ENCODE measurements at regions not wholly inside any gene's neighbourhood (a gene's known extent, or its start where the extent isn't known, plus 50 kb on each side); places are given as distances from the start of the nearest gene placed in this dataset.
"Not testable (repeated sequence)": the region's sequence is repeated elsewhere in the genome, so short reads cannot be mapped to it uniquely, and the experiment has no call there.

DNA sequence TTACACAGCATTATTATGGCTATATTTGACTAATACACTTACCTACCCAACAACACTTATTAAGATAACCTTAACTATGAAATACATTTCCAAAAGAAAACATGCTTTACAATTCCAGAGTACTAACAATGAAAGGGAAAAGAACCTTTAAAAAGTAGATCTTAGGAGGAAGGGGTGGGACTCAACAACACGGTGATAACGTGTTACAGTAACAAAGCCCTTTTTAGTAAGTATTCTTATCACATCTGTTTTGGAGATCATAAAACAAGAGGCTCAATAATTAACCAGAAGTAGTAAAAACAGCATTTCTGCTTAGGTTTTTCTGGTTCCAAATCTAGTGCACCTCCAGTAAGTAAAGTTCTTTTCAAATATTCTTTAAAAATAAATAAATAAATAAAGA lies 202.1 kb upstream of the SLC7A11 start:
- 73% methylated on average over 2 of the region's 2 CpGs for WGBS
- DNase-seq, result no peak
- no peak for ATAC-seq
- Histone ChIP-seq H3K4me1 (ENCODE audit: control insufficient read depth, insufficient read depth, low read length) (no peaks in the 10 kb centered on the region), H3K4me3 (ENCODE audit: low read length) (no peak overlapping the region), H3K27ac (ENCODE audit: low read length) (no peak overlapping the region), H3K9me3 (ENCODE audit: control insufficient read depth, low read length) (no peaks in the 10 kb centered on the region), H3K27me3 (ENCODE audit: control insufficient read depth, insufficient read depth) (no peaks in the 10 kb centered on the region)
- intact Hi-C loops (cut with DNase I), result no loop called here

DNA sequence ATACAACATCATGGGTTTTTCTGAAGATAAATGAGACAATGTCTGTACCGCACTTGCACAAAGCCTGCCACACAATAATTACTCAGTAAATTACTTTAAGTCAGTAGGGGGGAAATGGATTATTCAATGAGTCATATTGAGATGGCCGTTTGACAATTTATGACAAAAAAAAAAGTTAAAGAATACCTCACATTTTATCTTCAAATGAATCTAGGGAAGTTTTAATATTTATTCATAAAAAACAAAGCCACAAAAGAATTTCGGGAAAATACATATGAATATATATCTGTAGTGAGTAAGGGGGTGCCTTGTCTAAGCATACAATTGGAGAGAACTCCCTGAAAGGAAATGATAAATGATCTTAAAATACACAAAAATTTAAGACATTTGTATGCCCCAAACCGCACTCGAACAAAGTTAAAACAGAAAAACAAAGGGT lies 197.0 kb upstream of the SLC7A11 start:
- Histone ChIP-seq H3K4me1 (ENCODE audit: control insufficient read depth, insufficient read depth, low read length) (peaks cover 2% of the 10 kb centered on the region), H3K27ac (ENCODE audit: low read length) (no peak overlapping the region), H3K9me3 (ENCODE audit: control insufficient read depth, low read length) (no peaks in the 10 kb centered on the region), H3K4me3 (ENCODE audit: low read length) (no peak overlapping the region), H3K27me3 (ENCODE audit: control insufficient read depth, insufficient read depth) (no peaks in the 10 kb centered on the region)
- ATAC-seq, result no peak
- intact Hi-C loops (cut with DNase I), result no loop called here
- DNase-seq, result no peak
- WGBS, result 57% methylated on average over 5 of the region's 5 CpGs

DNA sequence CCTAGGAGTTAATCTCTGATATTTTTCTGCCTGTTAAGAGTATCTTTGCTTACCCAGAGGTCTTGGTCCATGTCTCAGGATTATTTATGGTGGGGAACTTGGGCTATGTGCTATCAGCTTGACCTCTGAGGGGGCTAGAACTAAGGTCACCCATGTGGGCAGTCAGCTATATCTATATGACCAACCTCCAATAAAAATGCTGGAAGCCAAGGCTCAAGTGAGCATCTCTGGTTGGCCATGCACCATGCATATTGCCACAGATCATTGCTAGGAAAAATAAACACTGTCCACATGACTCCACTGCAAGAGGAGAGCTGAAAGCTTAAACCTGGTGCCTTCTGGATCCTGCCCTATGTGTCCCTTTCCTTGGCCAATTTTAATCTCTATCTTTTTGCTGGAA lies 196.5 kb upstream of the SLC7A11 start:
- H3K9me3 ChIP-seq (ENCODE audit: control insufficient read depth, low read length), result no peaks in the 10 kb centered on the region
- no peak for ATAC-seq
- no peaks in the 10 kb centered on the region for H3K27me3 ChIP-seq (ENCODE audit: control insufficient read depth, insufficient read depth)
- DNase-seq, result no peak
- intact Hi-C loops (cut with DNase I), result no loop called here
- no peak overlapping the region for H3K27ac ChIP-seq (ENCODE audit: low read length)
- H3K4me1 ChIP-seq (ENCODE audit: control insufficient read depth, insufficient read depth, low read length), result peaks cover 2% of the 10 kb centered on the region
- H3K4me3 ChIP-seq (ENCODE audit: low read length), result no peak overlapping the region

DNA sequence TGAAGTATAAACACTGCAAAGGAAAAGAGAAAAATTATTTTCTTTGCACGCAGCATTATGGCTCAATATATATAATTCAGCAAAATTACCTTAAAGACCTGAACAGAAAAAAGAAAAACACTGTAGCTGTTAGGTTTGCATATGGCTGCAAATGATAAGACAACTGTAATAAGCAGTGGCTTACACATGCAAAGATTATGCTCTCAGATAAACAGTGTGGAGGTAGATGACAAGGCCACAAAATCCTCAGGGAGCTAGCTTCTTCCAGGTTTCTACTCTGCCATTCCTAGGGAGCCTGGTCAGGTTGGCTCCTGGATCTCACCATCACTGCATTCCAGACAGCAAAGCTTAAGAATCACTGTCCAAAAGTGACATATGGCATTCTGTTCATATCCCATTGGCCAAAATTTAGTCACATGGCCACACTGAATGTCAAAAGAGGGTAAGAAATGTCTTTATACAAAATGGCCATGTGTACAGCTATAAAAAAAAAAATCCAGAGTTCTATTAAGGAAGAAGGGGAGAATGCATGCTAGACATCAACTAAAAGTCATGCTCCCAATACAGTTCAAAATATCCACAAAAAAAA lies 195.2 kb upstream of the SLC7A11 start:
- Histone ChIP-seq H3K27me3 (ENCODE audit: control insufficient read depth, insufficient read depth) (no peaks in the 10 kb centered on the region), H3K4me1 (ENCODE audit: control insufficient read depth, insufficient read depth, low read length) (peaks cover 2% of the 10 kb centered on the region), H3K27ac (ENCODE audit: low read length) (no peak overlapping the region), H3K4me3 (ENCODE audit: low read length) (no peak overlapping the region), H3K9me3 (ENCODE audit: control insufficient read depth, low read length) (no peaks in the 10 kb centered on the region)
- WGBS, result 92% methylated on average over 1 of the region's 1 CpG
- ATAC-seq (no peak), DNase-seq (no peak)
- intact Hi-C loops (cut with DNase I), result no loop called here

DNA sequence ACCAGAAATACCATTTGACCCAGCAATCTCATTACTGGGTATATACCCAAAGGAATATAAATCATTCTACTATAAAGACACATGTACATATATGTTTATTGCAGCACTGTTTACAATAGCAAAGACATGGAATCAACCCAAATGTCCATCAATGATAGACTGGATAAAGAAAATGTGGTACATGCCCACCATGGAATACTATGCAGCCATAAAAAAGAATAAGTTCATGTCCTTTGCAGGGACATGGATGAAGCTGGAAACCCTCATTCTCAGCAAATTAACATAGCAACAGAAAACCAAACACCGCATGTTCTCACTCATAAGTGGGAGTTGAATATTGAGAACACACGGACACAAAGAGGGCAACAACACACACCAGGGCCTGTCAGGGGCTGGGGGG lies 193.6 kb upstream of the SLC7A11 start:
- WGBS, result 92% methylated on average over 2 of the region's 2 CpGs
- not testable (repeated sequence) for ATAC-seq

DNA sequence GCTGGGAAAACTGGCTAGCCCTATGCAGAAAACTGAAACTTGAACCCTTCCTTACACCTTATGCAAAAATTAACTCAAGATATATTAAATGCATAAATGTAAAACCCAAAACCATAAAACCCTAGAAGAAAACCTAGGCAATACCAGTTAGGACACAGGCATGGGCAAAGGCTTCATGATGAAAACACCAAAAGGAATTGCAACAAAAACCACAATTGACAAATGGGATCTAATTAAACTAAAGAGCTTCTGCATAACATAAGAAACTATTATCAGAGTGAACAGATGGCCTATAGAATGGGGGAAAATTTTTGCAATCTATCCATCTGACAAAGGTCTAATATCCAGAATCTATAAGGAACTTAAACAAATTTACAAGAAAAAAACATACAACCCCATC lies 192.9 kb upstream of the SLC7A11 start:
- H3K27me3 ChIP-seq (ENCODE audit: control insufficient read depth, insufficient read depth); DNase-seq; H3K4me3 ChIP-seq (ENCODE audit: low read length); H3K9me3 ChIP-seq (ENCODE audit: control insufficient read depth, low read length); ATAC-seq; H3K27ac ChIP-seq (ENCODE audit: low read length); intact Hi-C loops (cut with DNase I); H3K4me1 ChIP-seq (ENCODE audit: control insufficient read depth, insufficient read depth, low read length): not testable (repeated sequence)

More for the DNA sequence above, 193.6 kb upstream of the SLC7A11 start:
- DNase-seq; H3K4me1 ChIP-seq (ENCODE audit: control insufficient read depth, insufficient read depth, low read length); H3K4me3 ChIP-seq (ENCODE audit: low read length); H3K9me3 ChIP-seq (ENCODE audit: control insufficient read depth, low read length); H3K27me3 ChIP-seq (ENCODE audit: control insufficient read depth, insufficient read depth); intact Hi-C loops (cut with DNase I); H3K27ac ChIP-seq (ENCODE audit: low read length): not testable (repeated sequence)

DNA sequence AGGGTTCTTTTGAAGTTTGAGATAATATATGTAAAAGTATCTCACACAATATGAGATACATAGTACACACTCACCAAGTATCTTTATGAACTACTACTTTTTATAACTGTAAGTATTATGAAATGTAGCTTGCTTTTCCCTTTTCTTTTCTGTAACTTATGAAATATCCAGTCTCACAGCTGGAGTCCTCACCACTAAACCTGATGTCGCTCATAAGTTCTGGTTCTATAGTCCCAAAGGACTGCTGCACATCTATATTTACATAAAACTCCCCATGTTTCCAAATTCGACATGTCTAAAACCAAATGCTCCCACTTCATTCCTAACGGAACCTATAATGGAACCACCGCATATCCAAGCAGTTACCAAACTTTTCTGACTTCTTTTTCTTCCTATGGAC lies 186.5 kb upstream of the SLC7A11 start:
- no peaks in the 10 kb centered on the region for H3K9me3 ChIP-seq (ENCODE audit: control insufficient read depth, low read length)
- intact Hi-C loops (cut with DNase I), result no loop called here
- no peaks in the 10 kb centered on the region for H3K27me3 ChIP-seq (ENCODE audit: control insufficient read depth, insufficient read depth)
- H3K4me3 ChIP-seq (ENCODE audit: low read length), result no peak overlapping the region
- DNase-seq (no peak), ATAC-seq (no peak)
- no peaks in the 10 kb centered on the region for H3K4me1 ChIP-seq (ENCODE audit: control insufficient read depth, insufficient read depth, low read length)
- H3K27ac ChIP-seq (ENCODE audit: low read length), result no peak overlapping the region
- WGBS, result 88% methylated on average over 4 of the region's 4 CpGs

DNA sequence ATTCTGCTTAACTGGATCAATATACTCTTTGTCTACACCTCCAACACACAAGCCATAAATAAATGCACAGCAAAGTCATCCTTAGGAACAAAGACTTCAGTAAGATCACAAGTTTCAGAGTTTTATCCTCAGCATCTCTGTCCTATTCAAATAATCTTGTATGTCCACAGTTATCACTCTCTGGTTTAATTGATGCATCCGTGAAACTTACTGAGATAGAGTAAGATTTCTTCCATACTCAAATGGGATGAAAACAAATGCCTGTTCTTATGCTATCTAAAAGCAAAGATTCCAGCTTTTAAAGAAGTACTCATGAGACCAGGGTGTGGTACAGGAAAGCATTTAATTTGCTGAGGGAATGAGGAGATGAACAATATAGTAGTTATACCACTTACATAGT lies 184.6 kb upstream of the SLC7A11 start:
- Histone ChIP-seq H3K27ac (ENCODE audit: low read length) (no peak overlapping the region), H3K9me3 (ENCODE audit: control insufficient read depth, low read length) (no peaks in the 10 kb centered on the region), H3K4me3 (ENCODE audit: low read length) (no peak overlapping the region), H3K4me1 (ENCODE audit: control insufficient read depth, insufficient read depth, low read length) (no peaks in the 10 kb centered on the region), H3K27me3 (ENCODE audit: control insufficient read depth, insufficient read depth) (no peaks in the 10 kb centered on the region)
- ATAC-seq (no peak), DNase-seq (no peak)
- 66% methylated on average over 1 of the region's 1 CpG for WGBS
- intact Hi-C loops (cut with DNase I), result no loop called here

DNA sequence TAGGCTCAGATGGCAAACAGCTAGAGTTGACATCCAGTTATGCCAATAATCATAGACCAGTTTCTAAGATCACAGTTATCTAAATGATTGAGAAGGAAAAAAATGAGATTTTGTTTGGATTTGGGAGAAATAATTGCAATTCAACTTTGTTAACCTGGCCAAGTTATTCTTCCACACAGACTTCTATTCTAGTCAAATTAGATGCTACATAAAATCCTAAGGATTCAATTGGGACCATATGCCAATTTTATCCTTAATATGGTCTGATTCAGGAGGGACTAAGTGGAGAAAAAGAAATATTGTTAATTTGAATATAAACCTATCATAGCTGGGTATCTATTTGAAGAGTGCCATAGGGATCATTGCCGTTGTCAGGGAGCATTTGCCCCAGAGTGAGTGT lies 178.3 kb upstream of the SLC7A11 start:
- no peak for ATAC-seq
- Histone ChIP-seq H3K27me3 (ENCODE audit: control insufficient read depth, insufficient read depth) (no peaks in the 10 kb centered on the region), H3K4me3 (ENCODE audit: low read length) (no peak overlapping the region), H3K4me1 (ENCODE audit: control insufficient read depth, insufficient read depth, low read length) (no peaks in the 10 kb centered on the region), H3K9me3 (ENCODE audit: control insufficient read depth, low read length) (no peaks in the 10 kb centered on the region), H3K27ac (ENCODE audit: low read length) (no peak overlapping the region)
- no peak for DNase-seq
- WGBS, result 85% methylated on average over 1 of the region's 1 CpG
- intact Hi-C loops (cut with DNase I), result no loop called here

DNA sequence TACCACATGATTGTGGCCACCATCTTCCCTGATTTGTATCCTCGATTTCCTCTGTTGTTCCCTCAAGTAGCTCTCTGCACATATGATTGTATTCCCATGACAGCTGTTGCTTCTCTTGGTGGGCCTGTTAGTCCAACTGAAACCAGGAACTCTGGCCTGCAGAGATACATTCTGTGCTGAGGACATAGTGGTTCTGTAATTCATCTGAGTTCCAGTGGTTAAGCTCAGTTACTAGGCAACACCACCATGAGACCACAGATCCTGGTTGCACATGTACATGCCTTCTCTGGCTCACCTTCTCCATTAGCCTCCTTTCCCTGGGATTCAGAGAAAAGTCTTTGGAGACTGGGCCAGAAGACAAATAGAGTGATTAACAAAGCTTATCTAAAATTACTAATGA lies 172.1 kb upstream of the SLC7A11 start:
- Histone ChIP-seq H3K27ac (ENCODE audit: low read length) (no peak overlapping the region), H3K4me1 (ENCODE audit: control insufficient read depth, insufficient read depth, low read length) (no peaks in the 10 kb centered on the region), H3K4me3 (ENCODE audit: low read length) (no peak overlapping the region), H3K9me3 (ENCODE audit: control insufficient read depth, low read length) (no peaks in the 10 kb centered on the region), H3K27me3 (ENCODE audit: control insufficient read depth, insufficient read depth) (no peaks in the 10 kb centered on the region)
- DNase-seq (no peak), ATAC-seq (no peak)
- WGBS, result 83% methylated on average over 1 of the region's 1 CpG
- intact Hi-C loops (cut with DNase I), result no loop called here

DNA sequence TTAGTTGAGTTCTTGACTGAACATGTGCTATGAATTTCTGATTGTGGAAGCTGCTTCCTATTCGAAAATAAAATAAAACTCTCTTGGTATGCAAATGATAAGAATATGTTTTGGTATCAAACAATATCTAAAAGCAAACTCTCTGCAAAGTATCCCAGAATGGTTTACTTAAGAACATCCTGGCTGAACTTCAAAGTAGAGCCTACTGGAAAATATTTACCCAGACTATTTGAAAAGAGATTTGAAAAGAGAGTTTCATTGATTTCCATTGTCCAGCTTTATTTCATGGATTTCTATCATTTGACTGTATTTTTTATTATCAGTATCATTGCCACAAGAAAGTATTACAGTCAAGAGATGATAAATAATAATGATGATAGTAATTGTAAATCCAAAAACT lies 171.1 kb upstream of the SLC7A11 start:
- Histone ChIP-seq H3K27me3 (ENCODE audit: control insufficient read depth, insufficient read depth) (no peaks in the 10 kb centered on the region), H3K4me3 (ENCODE audit: low read length) (no peak overlapping the region), H3K27ac (ENCODE audit: low read length) (no peak overlapping the region), H3K9me3 (ENCODE audit: control insufficient read depth, low read length) (no peaks in the 10 kb centered on the region), H3K4me1 (ENCODE audit: control insufficient read depth, insufficient read depth, low read length) (no peaks in the 10 kb centered on the region)
- 64% methylated on average over 1 of the region's 1 CpG for WGBS
- ATAC-seq (no peak), DNase-seq (no peak)
- intact Hi-C loops (cut with DNase I), result no loop called here

DNA sequence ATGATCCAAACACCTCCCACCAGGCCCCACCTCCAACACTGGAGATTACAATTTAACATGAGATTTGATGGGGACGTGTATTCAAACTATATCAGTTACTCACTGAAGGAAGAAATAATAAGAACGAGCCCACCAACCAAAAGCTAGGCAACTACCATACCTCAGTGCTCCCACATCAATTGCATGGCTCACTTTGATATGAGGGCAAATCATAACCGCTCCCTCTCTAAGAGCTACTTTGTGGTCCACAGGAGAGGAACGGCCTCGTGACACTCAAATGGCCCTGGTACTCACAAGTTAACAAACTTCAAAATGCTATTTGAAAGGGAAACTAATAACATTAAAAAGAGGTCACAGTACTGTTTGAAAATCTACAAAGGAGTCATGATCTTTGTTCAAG lies 170.7 kb upstream of the SLC7A11 start:
- Histone ChIP-seq H3K4me3 (ENCODE audit: low read length) (no peak overlapping the region), H3K27ac (ENCODE audit: low read length) (no peak overlapping the region), H3K9me3 (ENCODE audit: control insufficient read depth, low read length) (no peaks in the 10 kb centered on the region), H3K27me3 (ENCODE audit: control insufficient read depth, insufficient read depth) (no peaks in the 10 kb centered on the region), H3K4me1 (ENCODE audit: control insufficient read depth, insufficient read depth, low read length) (no peaks in the 10 kb centered on the region)
- no peak for ATAC-seq
- 86% methylated on average over 5 of the region's 5 CpGs for WGBS
- intact Hi-C loops (cut with DNase I), result no loop called here
- DNase-seq, result no peak

Data from right cardiac atrium (tissue), 5 donors.